Adrenal gland (tissue), 5 donors: ENCODE measurements at regions not wholly inside any gene's neighbourhood (a gene's known extent, or its start where the extent isn't known, plus 50 kb on each side); places are given as distances from the start of the nearest gene placed in this dataset.

ENCODE experiments used
- CTCF ChIP-seq, 6 experiments: fragments of 450-650 bp in 4 of 6; fragments of 200-600 bp in 2 of 6; sonication (generic) in 1 of 6; IDR thresholded peaks; 1 replicate in 5 of 6; 2 replicates in 1 of 6; pipeline versions ENCODE4 v1.5.1 to v1.8.0; 2016 to 2021; ENCODE audit warnings: antibody characterized with exemption in 6 of 6, mild to moderate bottlenecking in 2 of 6, moderate library complexity in 1 of 6
- POLR2A ChIP-seq, 2 donors: fragments of 450-650 bp; IDR thresholded peaks; one replicate each; pipeline ENCODE4 v1.6.1; 2017; ENCODE audit warnings: antibody characterized with exemption in 2 of 2, mild to moderate bottlenecking in 2 of 2, moderate library complexity in 1 of 2
- donor health status: DM: no; HTN: no; CAD: no.

DNA sequence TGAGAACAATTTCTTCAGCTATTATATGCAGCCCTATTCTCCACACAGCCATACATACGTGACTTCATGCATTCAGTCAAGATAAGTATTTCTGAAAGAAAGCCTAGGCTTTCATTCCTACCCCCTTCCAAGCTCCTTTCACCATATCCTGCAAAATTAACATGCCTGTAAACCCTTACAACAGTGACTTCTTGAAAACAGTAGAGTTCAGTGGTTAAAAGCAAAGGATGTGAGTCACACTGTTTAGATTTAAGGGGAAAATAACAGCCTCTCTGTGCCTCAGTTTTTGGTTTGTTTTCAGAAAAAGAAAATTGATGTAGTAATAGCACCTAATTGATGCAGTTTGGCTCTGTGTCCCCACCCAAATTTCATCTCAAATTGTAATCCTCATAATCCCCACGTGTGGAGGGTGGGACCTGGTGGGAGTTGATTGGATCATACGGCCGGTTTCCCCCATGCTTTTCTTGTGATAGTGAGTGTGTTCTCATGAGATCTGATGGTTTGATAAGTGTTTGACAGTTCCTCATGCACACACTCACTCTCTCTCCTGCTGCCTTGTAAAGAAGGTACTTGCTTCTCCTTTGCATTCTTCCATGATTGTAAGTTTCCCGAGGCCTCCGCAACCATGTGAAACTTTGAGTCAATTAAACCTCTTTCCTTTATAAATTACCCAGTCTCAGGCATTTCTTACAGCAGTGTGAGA is 264.8 kb downstream of the CETN3 start:
- TF ChIP-seq CTCF (IDR thresholded peaks at IDR 0.05) (no peak), POLR2A (IDR thresholded peaks at IDR 0.05) (no peak)
